Activated CD4-positive, CD25-positive, alpha-beta regulatory T cell treated with anti-CD3 and anti-CD28 coated beads, Interleukin-2, amount 50 U/mL, for 16 hours (primary cell): ENCODE measurements at regions not wholly inside any gene's neighbourhood (a gene's known extent, or its start where the extent isn't known, plus 50 kb on each side); places are given as distances from the start of the nearest gene placed in this dataset.
"Not testable (repeated sequence)": the region's sequence is repeated elsewhere in the genome, so short reads cannot be mapped to it uniquely, and the experiment has no call there.

Experiments used
- DNase-seq: peaks from one replicate; pipeline ENCODE4 v3.0.0-alpha.2; 2020; ENCODE audit warnings: low read depth, low spot score

DNA sequence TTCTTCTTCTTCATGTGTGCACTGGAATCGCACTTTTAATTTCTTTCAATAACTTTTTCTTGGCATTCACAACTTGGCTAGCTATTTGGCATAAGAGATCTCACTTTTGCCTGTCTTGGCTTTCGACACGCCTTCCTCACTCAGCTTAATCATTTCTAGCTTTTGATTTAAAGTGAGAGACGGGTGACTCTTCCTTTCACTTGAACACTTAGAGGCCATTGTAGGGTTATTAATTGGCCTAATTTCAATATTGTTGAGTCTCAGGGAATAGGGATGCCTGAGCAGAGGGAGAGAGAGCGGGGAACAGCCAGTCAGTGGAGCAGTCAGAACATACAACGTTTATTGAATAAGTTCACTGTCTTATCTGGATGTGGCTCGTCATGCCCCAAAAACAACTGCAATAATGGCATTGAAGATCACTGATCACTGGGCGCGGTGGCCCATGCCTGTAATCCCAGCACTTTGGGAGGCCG lies 200.3 kb downstream of the SEC14L1 start:
- no peak for DNase-seq

DNA sequence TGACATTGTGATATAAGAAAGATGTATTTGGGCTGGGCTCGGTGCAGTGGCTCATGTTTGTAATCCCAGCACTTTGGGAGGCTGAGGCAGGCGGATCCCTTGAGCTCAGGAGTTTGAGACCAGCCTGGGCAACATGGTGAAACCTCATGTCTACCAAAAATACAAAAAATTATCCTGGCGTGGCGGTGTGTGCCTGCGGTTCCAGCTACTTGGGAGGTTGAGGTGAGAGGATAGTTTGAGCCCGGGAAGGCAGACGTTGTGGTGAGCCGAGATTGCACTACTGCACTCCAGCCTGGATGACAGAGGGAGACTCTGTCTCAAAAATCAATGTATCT lies 201.9 kb downstream of the SEC14L1 start:
- DNase-seq, result not testable (repeated sequence)

DNA sequence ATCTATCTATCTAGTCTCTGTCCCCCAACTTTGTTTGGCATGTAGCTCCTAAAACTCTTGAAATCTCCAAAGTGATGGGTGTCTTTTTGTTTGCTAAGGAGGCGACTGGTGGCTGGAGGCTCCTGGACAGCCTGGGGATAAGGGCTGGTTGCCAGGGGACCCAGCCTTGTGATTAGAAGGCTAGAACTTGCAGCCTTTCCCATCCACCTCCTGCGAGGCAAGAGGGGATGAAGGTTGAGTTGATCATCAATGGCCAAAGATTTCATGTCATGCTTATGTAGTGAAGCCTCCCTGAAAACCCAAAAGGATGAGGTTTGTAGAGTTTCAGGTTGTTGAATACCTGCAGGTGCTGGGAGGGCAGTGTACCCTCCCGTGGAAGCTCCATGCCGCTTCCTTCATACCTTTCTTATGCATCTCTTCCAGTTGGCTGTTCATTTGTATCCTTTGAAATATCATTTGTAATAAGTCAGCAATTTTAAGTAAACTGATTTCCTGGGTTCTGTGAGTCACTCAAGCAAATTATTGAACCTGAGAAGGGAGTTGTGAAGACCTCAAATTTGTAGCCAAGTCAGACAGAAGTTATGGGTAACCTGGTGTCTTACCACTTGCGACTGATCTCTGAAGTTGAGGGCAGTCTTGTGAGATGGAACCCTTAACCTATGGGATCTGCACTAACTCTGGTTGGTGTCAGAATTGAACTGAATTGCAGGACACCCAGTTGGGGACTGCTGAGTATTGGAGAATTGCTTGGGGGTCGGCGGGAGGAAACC lies 202.4 kb downstream of the SEC14L1 start:
- no peak for DNase-seq

DNA sequence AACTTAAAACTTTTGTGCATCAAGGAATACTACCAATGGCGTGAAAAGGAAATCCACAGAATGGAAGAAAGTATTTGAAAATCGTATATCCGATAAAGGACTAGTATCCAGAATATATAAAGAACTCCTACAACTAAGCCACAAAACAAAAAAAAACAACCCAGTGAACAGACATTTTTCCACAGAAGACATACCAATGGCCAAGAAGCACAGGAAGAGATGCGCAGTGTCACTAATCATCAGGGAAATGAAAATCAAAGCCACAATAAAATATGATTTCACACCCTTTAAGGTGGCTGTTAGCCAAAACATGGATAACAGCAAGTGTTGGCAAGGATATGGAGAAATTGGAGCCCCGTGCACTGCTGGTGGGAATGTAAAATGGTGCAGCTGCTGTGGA lies 203.3 kb downstream of the SEC14L1 start:
- DNase-seq, result no peak

DNA sequence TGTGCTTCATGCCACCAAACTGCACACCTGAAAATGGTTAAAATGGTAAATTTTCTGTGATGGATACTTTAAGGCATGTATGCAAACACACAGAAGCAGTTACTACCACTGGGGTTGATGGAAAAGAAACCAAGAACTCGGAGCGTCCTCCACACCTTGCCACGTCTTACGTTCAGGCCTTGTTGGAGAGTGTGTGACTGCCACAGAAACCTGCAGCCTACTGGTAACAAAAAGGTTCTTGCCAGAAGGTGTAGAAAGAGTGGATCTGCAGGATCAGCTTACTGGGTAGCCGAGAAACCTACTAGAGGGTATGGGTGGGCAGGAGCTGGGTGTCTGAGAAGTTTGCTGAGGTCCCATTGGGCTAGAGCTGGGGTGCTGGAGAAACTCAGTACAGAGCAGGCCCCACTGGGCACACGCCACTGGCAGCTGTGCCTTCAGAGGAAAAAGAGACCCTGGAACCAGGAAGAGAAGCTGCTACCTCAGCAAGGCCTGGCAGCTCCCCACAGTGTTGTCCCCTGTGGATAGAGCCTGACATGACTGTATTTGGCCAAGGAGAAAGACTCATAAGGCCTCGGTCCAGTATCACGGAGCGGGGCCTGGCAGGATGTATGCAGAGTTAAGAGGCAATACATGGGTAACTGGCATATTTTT lies 204.6 kb downstream of the SEC14L1 start:
- no peak for DNase-seq

DNA sequence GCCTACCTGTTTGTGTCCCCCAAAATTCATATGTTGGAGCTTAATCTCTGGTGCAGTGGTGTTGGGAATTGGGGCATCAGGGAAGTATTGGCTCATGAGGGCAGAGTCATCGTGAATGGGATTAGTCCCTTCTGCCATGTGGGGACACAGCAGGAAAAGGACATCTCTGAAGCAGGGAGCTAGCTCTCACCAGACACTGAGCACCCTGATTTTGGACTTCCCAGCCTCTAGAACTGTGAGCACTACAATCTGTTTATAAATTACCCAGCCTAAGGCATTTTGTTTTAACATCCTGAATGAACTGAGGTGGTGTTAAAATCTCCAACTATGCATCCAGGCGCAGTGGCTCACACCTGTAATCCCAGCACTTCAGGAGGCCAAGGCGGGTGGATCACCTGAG lies 206.0 kb downstream of the SEC14L1 start:
- DNase-seq, result no peak

DNA sequence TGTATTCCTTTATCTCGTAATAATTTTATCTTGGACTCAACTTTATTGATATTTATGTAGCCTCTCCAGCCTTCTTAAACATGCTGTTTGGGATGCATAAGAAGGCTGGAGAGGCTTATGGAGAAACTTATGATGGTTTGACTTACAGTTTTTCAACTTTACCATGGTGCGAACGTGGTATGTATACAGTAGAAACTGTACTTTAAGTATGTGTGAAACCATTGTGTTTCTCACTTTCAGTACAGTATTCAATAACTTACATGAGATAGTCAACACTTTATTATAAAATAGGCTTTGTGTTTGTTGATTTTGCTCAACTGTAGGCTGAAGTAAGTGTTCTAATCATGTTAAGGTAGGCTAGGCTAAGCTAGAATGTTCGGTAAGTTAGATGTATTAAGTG lies 206.8 kb downstream of the SEC14L1 start:
- DNase-seq, result no peak

DNA sequence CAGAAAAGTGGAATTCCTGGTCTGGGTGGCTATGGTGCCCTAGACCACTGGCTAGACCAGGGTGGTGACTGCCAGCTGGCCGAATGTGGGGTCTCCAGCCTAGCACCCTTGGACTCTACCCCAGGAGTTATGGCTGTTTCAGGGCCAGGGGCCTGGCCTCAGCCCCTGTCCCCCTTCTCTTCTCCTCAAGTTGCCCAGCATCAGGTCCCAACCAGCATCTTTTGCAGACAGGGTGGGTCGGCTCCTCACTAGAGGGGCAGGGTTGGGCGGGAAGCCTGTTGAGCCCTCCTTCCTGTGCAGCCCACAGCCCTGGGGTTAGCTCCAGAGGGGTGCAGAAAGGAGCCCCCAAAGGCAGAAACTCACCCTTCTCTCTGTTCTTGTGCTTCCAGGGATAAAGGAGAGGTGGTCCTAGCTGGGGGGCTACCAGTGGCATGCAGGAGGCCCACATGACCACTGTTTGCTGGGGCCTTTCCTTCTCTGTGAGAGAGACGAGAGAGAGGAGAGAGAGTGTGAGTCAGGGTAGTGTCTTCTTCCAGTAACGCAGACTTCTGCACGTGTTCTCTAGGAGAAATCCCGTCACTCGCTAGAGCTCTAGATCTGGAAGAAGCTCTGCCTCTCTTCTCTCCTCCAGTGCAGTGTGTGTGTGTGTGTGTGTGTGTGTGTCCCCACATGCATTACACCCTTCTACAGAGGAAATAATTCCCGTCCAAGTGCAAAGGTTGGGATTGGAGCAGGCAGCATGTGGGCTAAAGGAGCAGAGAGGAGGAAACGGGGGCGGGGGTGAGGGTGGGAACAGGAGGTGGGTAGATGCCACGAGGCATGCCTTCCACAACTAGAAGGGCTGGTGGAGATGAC lies 209.4 kb downstream of the SEC14L1 start:
- no peak for DNase-seq

DNA sequence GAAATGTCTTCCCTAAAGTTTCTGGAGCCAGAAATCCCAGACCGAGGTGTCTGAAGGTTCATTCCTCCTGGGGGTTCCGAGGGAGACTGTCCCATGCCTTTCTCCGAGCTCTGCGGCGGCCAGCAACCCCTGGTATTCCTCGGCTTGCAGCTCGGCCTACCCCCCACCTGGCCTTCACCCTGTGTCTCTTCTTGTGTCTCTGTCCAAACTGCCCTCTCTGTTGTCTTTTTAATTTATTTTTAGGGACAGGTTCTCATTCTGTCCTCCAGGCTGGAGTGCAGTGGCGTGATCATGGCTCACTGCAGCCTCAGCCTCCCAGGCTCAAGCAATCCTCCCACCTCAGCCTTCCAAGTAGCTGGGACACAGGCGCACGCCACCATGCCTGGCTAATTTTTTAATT lies 211.7 kb downstream of the SEC14L1 start:
- DNase-seq, result no peak

DNA sequence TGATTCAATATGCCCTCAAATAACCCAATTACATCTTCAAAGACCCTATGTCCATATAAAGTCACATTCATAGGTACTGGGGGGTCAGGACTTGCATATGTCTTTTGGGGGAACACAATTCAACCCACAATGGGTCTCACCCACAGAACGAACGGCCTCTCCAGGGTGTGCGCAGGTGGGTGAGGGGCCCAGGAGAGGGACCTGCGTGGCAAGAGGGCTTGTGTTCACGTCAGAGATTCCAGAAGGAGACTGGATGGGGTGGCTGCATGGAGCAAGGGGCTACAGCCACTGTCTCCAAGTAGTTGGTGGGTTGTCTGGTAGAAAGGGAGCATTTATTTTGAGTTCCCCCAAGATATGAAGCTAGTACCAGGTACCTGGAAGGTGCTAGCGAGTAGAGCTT lies 212.2 kb downstream of the SEC14L1 start:
- DNase-seq, result no peak

DNA sequence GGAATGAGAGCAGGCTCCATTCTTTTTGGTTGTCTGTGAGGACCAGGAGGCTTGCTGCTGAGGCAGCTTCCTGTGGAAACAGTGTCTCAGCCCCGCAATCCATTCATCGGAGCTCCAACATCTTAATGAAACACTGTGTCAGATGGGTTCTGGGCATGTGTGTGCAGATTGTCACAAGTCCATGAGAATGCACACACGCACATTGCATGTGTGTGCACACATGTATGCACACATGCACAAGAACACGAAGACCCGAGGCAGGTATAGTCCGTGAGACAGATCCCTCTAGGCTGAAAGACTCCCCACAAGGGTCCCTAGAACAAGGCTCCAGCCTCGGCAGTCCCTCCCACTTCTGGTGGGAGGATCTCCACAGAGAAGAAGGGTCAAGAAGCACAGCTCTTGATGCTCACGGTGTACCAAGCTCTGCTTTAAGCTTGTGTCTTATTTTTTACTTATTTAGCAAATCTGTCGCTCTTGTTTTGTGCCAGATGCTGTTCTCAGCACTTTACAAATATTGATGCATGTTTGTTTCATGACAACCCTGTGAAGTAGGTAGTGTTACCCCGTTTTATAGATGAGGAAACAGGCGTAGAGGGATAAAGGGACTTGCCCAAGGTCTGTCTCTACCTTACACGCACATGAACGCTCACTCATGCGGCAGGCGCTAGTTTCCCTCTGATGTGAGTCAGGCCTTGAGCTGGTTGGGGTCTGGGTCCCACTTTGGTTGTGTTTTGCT lies 213.1 kb downstream of the SEC14L1 start:
- no peak for DNase-seq

DNA sequence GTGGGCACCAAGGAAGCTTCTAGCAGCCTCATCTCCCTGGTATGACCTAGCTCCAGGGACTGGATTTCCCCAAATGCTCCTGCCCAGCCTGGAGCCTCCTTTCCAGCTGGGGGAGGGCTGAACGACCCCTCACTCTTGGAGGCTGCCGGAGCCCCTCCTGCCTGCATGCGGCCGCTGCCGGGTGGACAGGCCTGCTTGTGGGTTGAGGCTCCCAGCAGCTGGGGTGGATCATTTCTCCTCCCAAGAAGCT lies 213.6 kb downstream of the SEC14L1 start:
- no peak for DNase-seq

DNA sequence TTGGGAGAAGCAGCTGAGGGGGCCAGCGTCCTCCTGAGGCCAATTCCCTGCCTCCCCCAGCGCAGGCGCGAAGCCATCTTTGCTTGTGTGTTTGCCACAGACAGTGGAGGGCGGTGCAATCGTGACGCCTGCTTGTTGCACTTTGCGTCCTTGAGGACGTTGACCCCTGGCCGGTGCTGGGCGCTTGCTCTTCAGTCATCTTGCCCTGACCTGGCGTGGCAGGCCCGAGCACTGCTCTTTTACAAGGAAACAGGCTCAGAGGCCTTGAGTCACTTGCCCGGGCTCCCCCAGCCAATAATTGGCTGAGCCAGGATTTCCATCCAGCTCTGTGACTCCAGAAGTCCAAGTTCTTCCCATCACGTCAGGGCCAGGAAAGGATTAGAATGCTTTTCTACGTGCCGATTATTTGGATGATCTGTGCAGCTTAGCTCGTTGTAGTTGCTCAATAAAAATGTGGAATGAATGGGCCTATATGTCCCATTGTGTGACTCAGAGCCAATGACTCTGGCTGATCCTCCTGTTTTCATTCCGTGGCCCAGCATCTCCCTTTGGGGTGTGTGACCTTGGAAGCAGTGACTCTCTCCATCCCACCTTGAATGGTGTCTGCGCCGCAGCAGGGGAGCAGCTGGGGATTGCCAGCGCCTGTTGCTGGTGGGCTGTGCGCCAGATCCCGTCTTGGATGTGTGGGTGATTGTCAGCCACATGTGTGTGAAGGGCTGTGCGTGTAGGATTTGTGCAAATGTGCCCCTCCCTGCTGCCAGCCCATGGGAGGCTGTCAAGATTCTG lies 214.1 kb downstream of the SEC14L1 start:
- DNase-seq, result no peak

DNA sequence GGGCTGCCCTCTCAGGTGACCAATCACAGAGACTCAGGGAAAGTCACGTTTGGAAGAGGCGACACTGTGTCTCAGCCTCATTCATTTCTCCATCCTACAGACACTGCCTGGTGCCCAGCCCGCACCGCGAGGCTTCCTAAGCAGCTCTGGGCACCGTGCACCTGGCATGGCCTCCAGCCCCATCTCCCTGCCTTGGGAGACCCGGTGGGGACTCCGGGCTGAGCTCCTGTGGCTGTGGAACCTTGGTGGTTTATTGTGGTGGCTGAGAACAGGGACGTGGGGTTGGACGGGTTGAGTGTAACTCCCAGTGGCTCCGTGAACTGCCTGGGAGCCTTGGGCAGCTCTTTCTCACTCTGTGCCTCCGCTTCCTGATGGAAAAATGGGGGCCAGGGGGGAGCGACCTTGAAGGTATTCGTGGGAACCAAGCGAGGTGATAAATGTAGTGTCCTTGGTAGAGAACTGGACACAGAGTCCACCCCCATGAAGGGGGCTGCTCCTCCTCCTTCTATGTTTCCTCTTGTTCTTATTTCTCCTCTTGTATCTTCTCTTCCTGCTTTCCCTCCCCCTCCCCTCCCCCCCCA lies 215.4 kb downstream of the SEC14L1 start:
- no peak for DNase-seq

DNA sequence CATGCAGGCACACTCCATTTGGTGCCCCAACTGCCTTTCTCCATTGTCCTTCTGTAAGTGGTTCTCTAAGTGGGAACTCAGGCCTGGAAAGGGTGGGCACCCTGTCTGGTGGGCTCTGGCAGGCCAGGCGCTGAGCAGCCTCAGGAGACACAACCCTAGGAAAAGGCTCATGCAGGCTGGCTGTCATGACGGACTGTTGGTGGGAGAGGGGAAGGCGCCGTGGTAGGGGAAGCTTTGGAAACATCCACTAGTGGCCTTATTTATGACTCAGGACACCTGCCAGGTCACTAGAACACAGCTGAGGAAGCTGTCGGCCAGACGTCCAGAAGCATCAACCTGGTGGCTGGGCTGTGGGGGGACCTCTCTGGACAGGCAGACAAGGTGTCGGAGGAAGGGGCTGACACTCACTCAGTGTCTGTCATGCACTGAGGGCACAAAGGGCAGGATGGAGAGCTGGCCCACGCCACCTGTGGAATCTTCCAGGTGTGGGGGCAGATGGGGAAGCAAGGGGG lies 216.0 kb downstream of the SEC14L1 start:
- no peak for DNase-seq

DNA sequence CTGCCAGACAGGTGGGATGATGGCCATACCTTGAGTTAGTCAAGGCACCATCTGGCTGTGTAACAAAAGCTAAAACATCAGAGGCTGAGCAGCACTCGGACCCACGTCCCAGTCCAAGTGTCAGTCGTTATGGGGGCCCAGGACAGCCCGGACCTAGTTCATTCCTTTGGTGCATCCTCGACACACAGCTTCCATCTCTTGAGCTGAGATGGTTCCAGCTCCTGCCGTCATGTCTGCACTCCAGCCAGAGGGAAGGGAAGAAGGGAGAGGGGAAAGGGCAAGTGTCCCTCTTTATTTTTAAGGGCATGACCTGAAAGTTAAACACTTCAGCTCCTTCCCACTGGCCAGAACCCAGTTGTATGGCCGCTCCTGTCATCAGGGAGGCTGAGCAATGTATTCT lies 218.0 kb downstream of the SEC14L1 start:
- no peak for DNase-seq

DNA sequence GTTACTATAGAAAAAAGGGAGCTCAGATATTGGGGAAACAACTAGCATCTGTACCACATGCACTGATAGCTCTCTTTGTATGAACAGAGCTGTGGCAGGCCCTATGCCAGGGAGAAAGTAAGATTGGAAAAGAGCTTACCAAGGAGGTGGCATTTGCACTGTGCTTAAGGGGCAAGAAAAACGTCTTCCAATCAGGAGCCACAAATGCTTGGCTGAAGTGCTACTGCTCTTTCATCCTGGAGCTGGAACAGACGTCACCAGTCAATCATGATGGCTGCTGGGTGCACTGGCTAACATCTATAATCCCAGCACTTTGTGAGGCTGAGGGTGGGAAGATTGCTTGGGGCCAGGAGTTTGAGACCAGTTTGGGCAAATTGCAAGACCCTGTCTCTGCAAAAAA lies 218.5 kb downstream of the SEC14L1 start:
- no peak for DNase-seq

DNA sequence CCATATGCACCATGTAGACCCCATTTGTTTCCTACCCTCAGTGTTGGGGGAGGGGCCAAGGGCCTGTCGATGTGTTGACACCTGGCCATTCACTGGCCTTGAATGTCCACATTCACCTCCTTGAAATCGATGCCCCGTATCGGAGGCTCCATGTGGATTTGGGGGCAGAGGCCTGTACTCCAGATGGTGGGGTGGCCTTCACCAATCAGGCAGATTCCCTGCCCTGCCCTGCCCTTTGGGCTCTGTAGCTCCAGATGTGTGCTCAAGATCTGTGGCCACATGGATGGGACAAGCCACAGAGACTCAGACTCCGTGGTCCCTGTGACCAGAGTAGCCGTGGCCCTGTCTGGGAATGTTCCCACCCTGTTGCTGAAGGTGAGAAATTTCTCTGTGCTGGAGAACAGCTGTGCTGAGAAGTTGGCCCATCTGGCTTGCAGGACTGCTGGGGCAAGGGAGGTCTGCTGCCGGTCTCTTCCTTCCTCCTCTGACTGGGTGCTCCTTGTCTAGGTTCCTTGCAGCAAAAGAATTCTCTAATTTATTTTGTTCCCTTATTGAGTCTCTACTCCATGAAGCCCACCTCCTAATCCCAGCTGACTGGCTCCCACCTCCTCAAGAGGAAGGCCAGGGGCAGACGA lies 221.3 kb downstream of the SEC14L1 start:
- DNase-seq, result no peak

DNA sequence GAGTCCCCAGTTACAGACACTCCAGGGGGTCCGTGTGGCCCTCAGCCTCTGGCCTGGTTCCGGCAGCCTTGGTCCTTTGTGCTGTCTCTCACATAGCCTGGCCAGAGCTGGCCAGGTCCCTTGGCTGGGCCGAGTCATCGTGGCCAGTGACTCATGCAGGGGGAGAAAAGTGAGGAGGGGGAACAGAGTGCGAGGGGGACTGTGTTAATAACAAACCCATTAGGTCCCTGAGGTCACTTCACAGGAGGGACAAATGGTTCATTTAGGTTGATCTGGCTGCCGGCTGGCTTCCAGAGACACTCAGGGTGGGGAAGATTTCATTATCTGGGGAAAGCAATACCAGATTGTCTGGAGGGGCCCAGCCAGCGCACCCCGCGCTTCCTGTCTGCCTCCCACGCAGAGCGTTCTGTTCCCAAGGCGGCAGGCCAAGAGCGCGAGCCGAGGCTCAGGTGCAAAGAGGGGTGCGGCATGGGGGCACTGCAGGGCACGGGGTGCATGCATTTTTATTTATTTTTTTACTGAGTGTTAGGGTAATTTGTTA lies 223.1 kb downstream of the SEC14L1 start:
- no peak for DNase-seq

DNA sequence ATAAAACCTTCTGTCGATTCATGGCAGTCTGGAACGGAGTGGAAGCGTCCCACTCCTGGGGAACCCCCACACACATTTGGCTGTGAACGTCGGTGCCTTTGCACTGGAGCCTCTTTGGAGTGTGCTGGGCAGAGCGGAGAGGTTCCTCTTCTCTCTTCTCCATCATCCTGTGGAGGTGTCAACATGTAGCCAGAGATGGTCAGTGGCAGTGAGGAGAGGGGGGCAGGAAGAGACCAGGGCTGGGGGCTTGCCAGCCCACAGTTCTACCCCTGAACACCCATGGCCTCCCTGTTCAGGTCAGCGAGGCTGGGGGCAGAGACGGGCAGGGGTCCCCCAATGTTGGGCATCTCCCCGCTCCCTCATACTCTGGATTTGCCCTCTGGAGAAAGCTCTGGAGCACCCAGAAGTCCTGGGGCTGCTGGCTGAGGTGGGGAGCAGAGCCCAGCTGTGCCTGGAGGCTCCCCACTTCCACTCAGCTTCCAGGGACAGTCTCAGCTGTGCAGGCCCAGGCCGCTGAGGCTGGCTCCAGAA lies 223.7 kb downstream of the SEC14L1 start:
- no peak for DNase-seq
